ENCODE measurements at regions not wholly inside any gene's neighbourhood (a gene's known extent, or its start where the extent isn't known, plus 50 kb on each side); places are given as distances from the start of the nearest gene placed in this dataset.

- CTCF ChIA-PET, result interaction anchor here (0.6 to 1.0 kb wide), 2 partner anchors 127 to 172 kb away, joined by 3 to 4 read pairs; no protein-coding TSS in a partner anchor
- BruUV-seq (replicated peaks), result no TSS peak
- peaks cover 13% of the 10 kb centered on the region for H3K27me3 Mint-ChIP-seq (ENCODE audit: unreplicated experiment)
- no peaks in the 10 kb centered on the region for H3K4me1 Mint-ChIP-seq (ENCODE audit: low read depth, unreplicated experiment)
- intact Hi-C loops (cut with micrococcal nuclease; ENCODE audit: unreplicated experiment), result no loop called here
- no peak for TF ChIP-seq CTCF (IDR thresholded peaks at IDR 0.05; ENCODE audit: unreplicated experiment)
- no peak overlapping the region for H3K4me3 Mint-ChIP-seq (ENCODE audit: low read depth, unreplicated experiment)
- DNase-seq, result no peak
- no peaks in the 10 kb centered on the region for H3K36me3 Mint-ChIP-seq (ENCODE audit: insufficient read depth, unreplicated experiment)
- no peak overlapping the region for H3K27ac Mint-ChIP-seq (ENCODE audit: unreplicated experiment)
- H3K9me3 Mint-ChIP-seq (ENCODE audit: low read depth, unreplicated experiment), result peaks cover 6% of the 10 kb centered on the region
Observed at GRCh38 chr1:70617728-70618127, 206.7 kb downstream of the CTH start.

- no TSS peak for BruUV-seq (replicated peaks)
- Mint-ChIP-seq H3K27me3 (ENCODE audit: unreplicated experiment) (no peaks in the 10 kb centered on the region), H3K9me3 (ENCODE audit: low read depth, unreplicated experiment) (peaks cover 5% of the 10 kb centered on the region), H3K36me3 (ENCODE audit: insufficient read depth, unreplicated experiment) (no peaks in the 10 kb centered on the region), H3K4me1 (ENCODE audit: low read depth, unreplicated experiment) (no peaks in the 10 kb centered on the region), H3K4me3 (ENCODE audit: low read depth, unreplicated experiment) (no peak overlapping the region), H3K27ac (ENCODE audit: unreplicated experiment) (no peak overlapping the region)
- TF ChIP-seq CTCF (IDR thresholded peaks at IDR 0.05; ENCODE audit: unreplicated experiment), result no peak
- intact Hi-C loops (cut with micrococcal nuclease; ENCODE audit: unreplicated experiment), result no loop called here
- CTCF ChIA-PET, result no interaction called here
- DNase-seq, result no peak
Observed at GRCh38 chr1:70627910-70628309, 216.8 kb downstream of the CTH start.

GRCh38 chr1:70628973-70629372 is 217.9 kb downstream of the CTH start:
- intact Hi-C loops (cut with micrococcal nuclease; ENCODE audit: unreplicated experiment), result no loop called here
- H3K9me3 Mint-ChIP-seq (ENCODE audit: low read depth, unreplicated experiment), result peaks cover 5% of the 10 kb centered on the region
- H3K27ac Mint-ChIP-seq (ENCODE audit: unreplicated experiment), result no peak overlapping the region
- CTCF ChIA-PET, result interaction anchor here (0.7 kb wide), 1 partner anchor 551 kb away, joined by 3 read pairs; no protein-coding TSS in a partner anchor
- no peak for TF ChIP-seq CTCF (IDR thresholded peaks at IDR 0.05; ENCODE audit: unreplicated experiment)
- H3K27me3 Mint-ChIP-seq (ENCODE audit: unreplicated experiment), result no peaks in the 10 kb centered on the region
- H3K4me1 Mint-ChIP-seq (ENCODE audit: low read depth, unreplicated experiment), result no peaks in the 10 kb centered on the region
- DNase-seq, result no peak
- H3K36me3 Mint-ChIP-seq (ENCODE audit: insufficient read depth, unreplicated experiment), result no peaks in the 10 kb centered on the region
- H3K4me3 Mint-ChIP-seq (ENCODE audit: low read depth, unreplicated experiment), result no peak overlapping the region
- no TSS peak for BruUV-seq (replicated peaks)

GRCh38 chr1:70633004-70633403 is 221.9 kb downstream of the CTH start:
- H3K27ac Mint-ChIP-seq (ENCODE audit: unreplicated experiment), result no peak overlapping the region
- DNase-seq, result no peak
- no peaks in the 10 kb centered on the region for H3K4me1 Mint-ChIP-seq (ENCODE audit: low read depth, unreplicated experiment)
- CTCF ChIA-PET, result no interaction called here
- peaks cover 3% of the 10 kb centered on the region for H3K9me3 Mint-ChIP-seq (ENCODE audit: low read depth, unreplicated experiment)
- intact Hi-C loops (cut with micrococcal nuclease; ENCODE audit: unreplicated experiment), result no loop called here
- no peaks in the 10 kb centered on the region for H3K27me3 Mint-ChIP-seq (ENCODE audit: unreplicated experiment)
- no peak for TF ChIP-seq CTCF (IDR thresholded peaks at IDR 0.05; ENCODE audit: unreplicated experiment)
- H3K4me3 Mint-ChIP-seq (ENCODE audit: low read depth, unreplicated experiment), result no peak overlapping the region
- no peaks in the 10 kb centered on the region for H3K36me3 Mint-ChIP-seq (ENCODE audit: insufficient read depth, unreplicated experiment)
- BruUV-seq (replicated peaks), result no TSS peak

Measured in Calu3 (cell line).